22Rv1 (cell line): ENCODE measurements at regions not wholly inside any gene's neighbourhood (a gene's known extent, or its start where the extent isn't known, plus 50 kb on each side); places are given as distances from the start of the nearest gene placed in this dataset.
"Not testable (repeated sequence)": the region's sequence is repeated elsewhere in the genome, so short reads cannot be mapped to it uniquely, and the experiment has no call there.

Experiments used
- H3K27ac ChIP-seq: fragments of 450-650 bp; 2 replicates; pipeline ENCODE4 v1.5.1; 2017
- CTCF ChIP-seq: fragments of 450-650 bp; IDR thresholded peaks from 2 replicates; pipeline ENCODE4 v1.5.1; 2017; ENCODE audit warnings: mild to moderate bottlenecking
- ZFX ChIP-seq: fragments of 450-650 bp; IDR thresholded peaks from 2 replicates; pipeline ENCODE4 v1.6.1; 2017; ENCODE audit warnings: antibody characterized with exemption, borderline replicate concordance

GRCh38 chrX:131671735-131672134 lies 127.9 kb downstream of the OR13H1 start:
- peak overlapping the region; percentile 82 for H3K27ac ChIP-seq

GRCh38 chrX:131675596-131676194 lies 131.8 kb downstream of the OR13H1 start:
- TF ChIP-seq ZFX (no peak), CTCF (peak; percentile 75)
- H3K27ac ChIP-seq = no peak overlapping the region

More at GRCh38 chrX:131671735-131672134, 127.9 kb downstream of the OR13H1 start:
- TF ChIP-seq ZFX (no peak), CTCF (no peak)

GRCh38 chrX:131677655-131678628 lies 134.1 kb downstream of the OR13H1 start:
- peak; percentile 75 for TF ChIP-seq CTCF
- TF ChIP-seq ZFX = no peak
- no peak overlapping the region for H3K27ac ChIP-seq

- not testable (repeated sequence) for H3K27ac ChIP-seq
Measured at GRCh38 chrX:131682735-131683134, 138.9 kb downstream of the OR13H1 start.

- no peak overlapping the region for H3K27ac ChIP-seq
Measured at GRCh38 chrX:131693359-131693758, 149.5 kb downstream of the OR13H1 start.

GRCh38 chrX:131696989-131697388 lies 153.1 kb downstream of the OR13H1 start:
- H3K27ac ChIP-seq = not testable (repeated sequence)

More at GRCh38 chrX:131693359-131693758, 149.5 kb downstream of the OR13H1 start:
- TF ChIP-seq CTCF = no peak
- no peak for TF ChIP-seq ZFX

- peak overlapping the region; percentile 90 for H3K27ac ChIP-seq
- TF ChIP-seq CTCF (no peak), ZFX (no peak)
Measured at GRCh38 chrX:131703646-131704045, 159.8 kb downstream of the OR13H1 start.

- peak; percentile 51 for TF ChIP-seq CTCF
- no peak for TF ChIP-seq ZFX
- H3K27ac ChIP-seq = peak overlapping the region; percentile 90
Measured at GRCh38 chrX:131704136-131704695, 160.3 kb downstream of the OR13H1 start.
